ENCODE measurements at regions not wholly inside any gene's neighbourhood (a gene's known extent, or its start where the extent isn't known, plus 50 kb on each side); places are given as distances from the start of the nearest gene placed in this dataset.
"Not testable (repeated sequence)": the region's sequence is repeated elsewhere in the genome, so short reads cannot be mapped to it uniquely, and the experiment has no call there.

DNA sequence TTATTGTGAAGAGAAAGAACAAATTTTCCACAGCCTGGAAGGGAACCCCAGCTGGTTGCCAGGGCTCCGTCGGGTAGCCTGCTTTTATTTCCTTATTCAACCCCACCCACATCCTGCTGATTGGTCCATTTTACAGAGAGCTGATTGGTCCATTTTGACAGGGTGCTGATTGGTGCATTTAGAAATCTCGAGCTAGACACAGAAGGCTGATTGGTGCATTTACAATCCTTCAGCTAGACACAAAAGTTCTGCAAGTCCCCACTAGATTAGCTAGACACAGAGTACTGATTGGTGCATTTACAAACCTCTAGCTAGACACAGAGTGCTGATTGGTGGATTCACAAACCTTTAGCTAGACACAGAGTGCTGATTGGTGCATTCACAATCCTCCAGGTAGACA lies 241.1 kb downstream of the TFEC start:
- TF ChIP-seq ATF3 (IDR thresholded peaks at IDR 0.05; ENCODE audit: insufficient read depth, low read depth, low read length); RFX5 (IDR thresholded peaks at IDR 0.05; ENCODE audit: borderline replicate concordance, low read depth, low read length); SAP30 (IDR thresholded peaks at IDR 0.05; ENCODE audit: insufficient read depth, insufficient replicate concordance, low read length): not testable (repeated sequence)
